K562 (cell line): ENCODE measurements at regions not wholly inside any gene's neighbourhood (a gene's known extent, or its start where the extent isn't known, plus 50 kb on each side); places are given as distances from the start of the nearest gene placed in this dataset.

Experiments used
- ATAC-seq: fragments of 200-7000 bp; cut with Tn5 transposase; 3 replicates; pipeline ENCODE4 v1.9.1; 2020; ENCODE audit warnings: moderate library complexity
- BruUV-seq: library from RNA; stranded (reverse); fragments of 400-500 nt; replicated peaks from 2 replicates; lab custom pipeline; 2021; lab: Mats Ljungman, UMichigan
- CTCF ChIA-PET: fragments of 300-600 bp; formaldehyde crosslinking; extraction: SDS; loops from one replicate; lab custom pipeline; 2021; ENCODE audit warnings: low intra/inter-chr PET ratio; lab: Yijun Ruan, JAX
- POLR2A ChIA-PET: fragments of 300-600, 350-650 bp; sonication (Branson Sonifier 250); formaldehyde crosslinking; extraction: SDS; loops from one replicate; lab custom pipeline; 2021; ENCODE audit warnings: antibody characterized with exemption, inconsistent platforms; lab: Yijun Ruan, JAX
- DNase-seq, 4 experiments: peaks; one replicate each; pipeline versions ENCODE4 v3.0.0 to v3.0.0-alpha.2; 2011 to 2018; ENCODE audit warnings: low spot score in 3 of 4, mixed read lengths in 3 of 4; ENCODE audit errors: extremely low read depth in 1 of 4
- FAIRE-seq: peaks from 2 replicates; lab custom pipeline; 2011; peaks lifted over from hg19 to GRCh38; lab: Jason Lieb, UNC
- H2AFZ ChIP-seq: 2 replicates; pipeline ENCODE4 v1.6.0; 2011; ENCODE audit warnings: low read depth, low read length, control low read depth, inconsistent platforms
- H3K27ac ChIP-seq: fragments of 200-600 bp; 3 replicates; pipeline ENCODE4 v1.8.0; 2011; ENCODE audit warnings: low read depth, mild to moderate bottlenecking, control low read depth, inconsistent platforms, low read length, moderate library complexity, mixed read lengths; ENCODE audit errors: extremely low read depth
- H3K27me3 ChIP-seq, 2 experiments: fragments of 300-600 bp in 1 of 2; 2 replicates in 1 of 2; 3 replicates in 1 of 2; pipeline versions ENCODE4 v1.6.0 to v1.8.0; 2011; ENCODE audit warnings: inconsistent platforms in 2 of 2, low read length in 2 of 2, mild to moderate bottlenecking in 1 of 2, mixed read lengths in 1 of 2, moderate library complexity in 1 of 2; ENCODE audit not compliant: control insufficient read depth in 2 of 2, insufficient read depth in 2 of 2
- H3K36me3 ChIP-seq: fragments of 300-600 bp; 3 replicates; pipeline ENCODE4 v1.8.0; 2011; ENCODE audit warnings: mild to moderate bottlenecking, low read length, inconsistent platforms; ENCODE audit not compliant: control insufficient read depth, insufficient read depth
- H3K4me1 ChIP-seq, 2 experiments: fragments of 200-600 bp in 1 of 2; replicated peaks in 1 of 2; 2 replicates in 1 of 2; 3 replicates in 1 of 2; pipeline versions ENCODE4 v1.5.1 to v1.8.0; 2011; ENCODE audit warnings: inconsistent platforms in 2 of 2, low read length in 2 of 2, mild to moderate bottlenecking in 1 of 2, mixed read lengths in 1 of 2, moderate library complexity in 1 of 2; ENCODE audit not compliant: control insufficient read depth in 2 of 2, insufficient read depth in 2 of 2
- H3K4me2 ChIP-seq: 2 replicates; pipeline ENCODE4 v1.6.1; 2011; ENCODE audit warnings: low read length, control low read depth, inconsistent platforms, mixed read lengths; ENCODE audit not compliant: insufficient read depth
- H3K4me3 ChIP-seq: fragments of 200-600 bp; sonication (generic), shearing (Covaris generic); 2 replicates; pipeline ENCODE4 v1.5.1; 2016; ENCODE audit warnings: control low read depth, inconsistent platforms
- H3K79me2 ChIP-seq: fragments of 200-600 bp; 3 replicates; pipeline ENCODE4 v1.8.0; 2011; ENCODE audit warnings: low read length, inconsistent platforms; ENCODE audit not compliant: control insufficient read depth, insufficient read depth
- H3K9ac ChIP-seq, 2 experiments: 2 replicates each; pipeline versions ENCODE4 v1.6.0 to v1.6.1; 2011; ENCODE audit warnings: low read depth in 2 of 2, low read length in 2 of 2, control low read depth in 1 of 2, inconsistent platforms in 1 of 2, mild to moderate bottlenecking in 1 of 2, mixed read lengths in 1 of 2; ENCODE audit not compliant: insufficient read depth in 1 of 2
- H3K9me1 ChIP-seq: one replicate; pipeline ENCODE4 v1.6.0; 2011; ENCODE audit warnings: inconsistent platforms, mild to moderate bottlenecking, low read length, moderate library complexity; ENCODE audit not compliant: control insufficient read depth, insufficient read depth
- H3K9me3 ChIP-seq: replicated peaks from 2 replicates; pipeline ENCODE4 v1.5.1; 2011; ENCODE audit warnings: low read depth, low read length, inconsistent platforms; ENCODE audit not compliant: control insufficient read depth, insufficient read depth
- H4K20me1 ChIP-seq: replicated peaks from 2 replicates; pipeline ENCODE4 v1.6.1; 2011; ENCODE audit warnings: low read length, inconsistent platforms, mixed read lengths; ENCODE audit not compliant: control insufficient read depth, insufficient read depth
- ARID4B ChIP-seq: sonication (generic); formaldehyde crosslinking; IDR thresholded peaks from 2 replicates; pipeline ENCODE4 v1.8.0; 2022; ENCODE audit warnings: mild to moderate bottlenecking, missing genetic modification reagents
- CHD2 ChIP-seq: IDR thresholded peaks from 2 replicates; pipeline ENCODE4 v1.6.1; 2011; ENCODE audit warnings: low read depth, low read length
- EHMT2 ChIP-seq: fragments of 450-650 bp; IDR thresholded peaks from 2 replicates; pipeline ENCODE4 v1.6.1; 2018; ENCODE audit warnings: antibody characterized with exemption
- HCFC1 ChIP-seq: IDR thresholded peaks from 2 replicates; pipeline ENCODE4 v1.6.1; 2012; ENCODE audit warnings: low read depth, low read length, improper control_type of control experiment
- HLTF ChIP-seq: fragments of 450-650 bp; IDR thresholded peaks from 2 replicates; pipeline ENCODE4 v1.6.1; 2016
- SAFB ChIP-seq: fragments of 200-400 bp; formaldehyde crosslinking; IDR thresholded peaks from 2 replicates; pipeline ENCODE4 v1.6.1; 2017; ENCODE audit warnings: low read depth, low read length, borderline replicate concordance
- SUPT5H ChIP-seq: fragments of 450-650 bp; IDR thresholded peaks from 2 replicates; pipeline ENCODE4 v1.6.1; 2016
- ZNF263 ChIP-seq: sonication (generic); formaldehyde crosslinking; IDR thresholded peaks from 2 replicates; pipeline ENCODE4 v1.8.0; 2022; ENCODE audit warnings: mild to moderate bottlenecking, missing genetic modification reagents, borderline replicate concordance
- WGBS: fragments of 100-300 bp; shearing (Covaris generic); methylation state at CpG from one replicate; pipeline ENCODE4 v1.1.6; 2016; ENCODE audit warnings: low coverage, mixed read lengths; ENCODE audit not compliant: insufficient coverage; ENCODE audit errors: missing lambda C conversion rate; 5-methylcytosine and 5-hydroxymethylcytosine counted together
- in situ Hi-C: fragments of 300-500 bp; cut with MboI; formaldehyde crosslinking; loops from 4 replicates; pipeline ENCODE4 v1.15.0; 2018; ENCODE audit warnings: inconsistent platforms, mixed read lengths
- intact Hi-C: fragments of 100-400 bp; cut with micrococcal nuclease; formaldehyde crosslinking; loops from 2 replicates; pipeline ENCODE4 v1.14.2; 2022

GRCh38 chr10:3531670-3532069 lies 253.3 kb downstream of the KLF6 start (continued):
- TF ChIP-seq SUPT5H = no peak
- TF ChIP-seq HCFC1 = no peak
- no peak for TF ChIP-seq ARID4B (CRISPR knock-in tag)
- no peak for TF ChIP-seq CHD2

GRCh38 chr10:3530783-3531645 lies 254.0 kb downstream of the KLF6 start:
- Histone ChIP-seq H3K9me3 (no peaks in the 10 kb centered on the region), H3K79me2 (no peaks in the 10 kb centered on the region), H3K9ac (no peak overlapping the region), H3K36me3 (no peaks in the 10 kb centered on the region), H4K20me1 (no peaks in the 10 kb centered on the region), H3K27me3 (peaks cover 4 to 27% of the 10 kb centered on the region in 2 experiments; a peak in 4 of 5 replicates), H3K4me3 (no peak overlapping the region), H3K27ac (no peak overlapping the region), H2AFZ (no peak overlapping the region), H3K4me1 (peaks cover 2% of the 10 kb centered on the region in 2 experiments; a peak in 2 of 5 replicates), H3K4me2 (no peak overlapping the region), H3K9me1 (no peaks in the 10 kb centered on the region)
- intact Hi-C loops = no loop called here
- DNase-seq = no peak
- WGBS = 26% methylated on average over 16 of the region's 16 CpGs
- ChIA-PET POLR2A (interaction anchor here (1.0 kb wide), 1 partner anchor 45 kb away, joined by 3 read pairs; no protein-coding TSS in a partner anchor), CTCF (no interaction called here)
- FAIRE-seq = no peak
- ATAC-seq = no peak
- BruUV-seq = no TSS peak
- in situ Hi-C loops = no loop called here
- TF ChIP-seq SAFB (no peak), ZNF263 (no peak), HLTF (no peak), EHMT2 (no peak)
- TF ChIP-seq, all 486 proteins: peak for 0
